Hematopoietic multipotent progenitor cell treated with erythropoietin and hydrocortisone succinate and interleukin-3 and kit ligand, for 6 days (in vitro differentiated cells): ENCODE measurements at regions not wholly inside any gene's neighbourhood (a gene's known extent, or its start where the extent isn't known, plus 50 kb on each side); places are given as distances from the start of the nearest gene placed in this dataset.
"Not testable (repeated sequence)": the region's sequence is repeated elsewhere in the genome, so short reads cannot be mapped to it uniquely, and the experiment has no call there.

Experiments
- DNase-seq: peaks from one replicate; pipeline ENCODE4 v3.0.0-alpha.2; 2015

DNA sequence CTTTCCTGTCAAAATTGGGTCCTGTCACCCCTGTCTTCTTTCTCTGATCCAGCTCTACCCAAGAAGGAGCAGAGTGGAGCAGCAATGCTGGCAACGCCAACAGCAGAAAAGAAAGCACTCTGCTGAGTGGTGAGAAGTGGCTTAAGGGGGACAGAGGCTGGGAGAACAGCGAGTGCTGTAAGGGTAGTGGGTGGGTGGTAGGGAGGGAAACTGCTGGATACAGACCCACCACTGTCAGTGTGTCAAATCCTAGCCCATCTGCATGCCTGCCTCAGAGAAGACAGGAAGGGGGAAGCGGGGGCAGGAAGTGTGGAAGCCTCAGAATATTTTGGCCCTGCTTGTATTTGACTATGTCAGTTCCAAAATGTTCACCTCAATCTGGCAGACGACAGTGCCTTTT, 170.4 kb upstream of the MAST4 start:
- no peak for DNase-seq

GRCh38 chr5:66426259-66427138, 169.7 kb upstream of the MAST4 start:
- DNase-seq = no peak

- no peak for DNase-seq
These were observed 169.1 kb upstream of the MAST4 start for GRCh38 chr5:66427139-66427442.

DNA sequence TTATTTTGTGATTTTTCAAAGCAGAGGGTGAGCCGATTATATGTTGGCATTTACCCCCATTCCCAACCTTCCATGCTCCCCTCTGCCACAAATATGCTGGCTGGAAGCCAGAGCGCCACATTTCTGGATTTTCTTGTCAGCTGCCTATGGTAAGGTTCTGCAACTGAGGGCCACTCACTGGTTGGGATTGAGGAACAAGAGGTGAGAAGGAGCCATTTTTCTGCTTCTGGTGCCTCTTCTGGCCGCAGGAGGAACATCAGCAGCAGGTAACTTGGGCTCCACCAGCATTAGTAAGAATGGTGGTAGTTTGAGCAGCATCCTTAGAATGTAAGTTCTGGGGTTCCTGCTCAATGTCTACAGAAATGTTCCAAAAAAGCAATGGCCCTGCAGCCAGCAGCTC, 159.5 kb upstream of the MAST4 start:
- DNase-seq = peak; percentile 37

GRCh38 chr5:66438087-66438486, 158.1 kb upstream of the MAST4 start:
- no peak for DNase-seq

DNA sequence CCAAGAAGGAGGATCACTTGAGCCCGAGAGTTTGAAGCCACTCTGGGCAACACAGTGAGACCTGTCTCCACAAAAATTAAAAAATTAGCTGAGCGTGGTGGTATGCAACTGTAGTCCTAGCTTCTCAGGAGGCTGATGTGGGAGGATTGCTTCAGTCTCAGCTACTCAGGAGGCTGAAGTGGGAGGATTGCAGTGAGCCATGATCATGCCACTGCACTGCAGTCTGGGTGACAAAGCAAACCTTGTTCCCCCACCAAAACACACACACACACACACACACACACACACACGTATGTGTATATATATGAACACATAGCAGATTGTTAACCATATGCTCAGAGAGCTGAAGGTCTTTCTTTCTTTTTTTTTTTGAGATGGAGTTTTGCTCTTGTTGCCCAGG, 157.5 kb upstream of the MAST4 start:
- DNase-seq = no peak

DNA sequence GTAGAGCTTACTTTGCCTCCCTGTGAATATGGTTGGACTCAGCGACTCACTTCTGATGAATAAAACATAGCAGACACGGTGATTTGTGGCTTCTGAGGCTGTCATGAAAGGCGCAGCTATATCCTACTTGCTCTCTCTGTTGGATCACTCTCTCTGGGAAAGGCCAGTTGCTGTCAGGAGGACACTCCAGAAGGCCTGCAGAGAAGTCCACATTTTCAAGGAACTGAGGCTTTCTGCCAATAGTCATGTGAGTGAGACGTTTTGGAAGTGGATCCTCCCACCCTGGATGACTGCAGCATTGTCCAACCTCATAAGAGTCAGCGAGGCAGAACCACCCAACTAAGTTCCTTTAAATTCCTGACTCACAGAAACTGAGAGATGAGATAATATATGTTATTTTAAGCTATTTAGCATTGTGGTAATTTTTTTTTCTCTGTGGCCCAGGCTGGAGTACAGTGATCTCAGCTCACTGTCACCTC, 156.0 kb upstream of the MAST4 start:
- DNase-seq = no peak

DNA sequence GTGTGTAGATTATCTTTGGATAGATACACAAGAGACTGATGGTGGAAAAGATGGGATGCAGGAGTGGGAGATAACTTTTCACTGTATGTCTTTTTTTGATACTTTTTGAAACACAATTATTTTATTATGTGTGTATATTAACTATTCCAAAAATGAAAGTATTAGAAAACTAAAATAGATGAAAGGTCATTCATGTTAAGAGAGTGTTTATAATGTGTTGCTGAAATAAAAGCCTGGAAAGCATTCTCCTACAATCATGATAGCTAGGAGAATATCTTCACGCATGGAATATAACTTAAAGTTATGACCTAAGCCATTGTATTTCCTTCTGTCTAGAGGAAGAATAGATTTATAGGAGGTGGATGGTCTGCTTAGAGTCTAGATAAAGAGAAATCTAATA, 154.8 kb upstream of the MAST4 start:
- no peak for DNase-seq

- DNase-seq = no peak
These were observed 153.2 kb upstream of the MAST4 start for GRCh38 chr5:66442951-66443445.

DNA sequence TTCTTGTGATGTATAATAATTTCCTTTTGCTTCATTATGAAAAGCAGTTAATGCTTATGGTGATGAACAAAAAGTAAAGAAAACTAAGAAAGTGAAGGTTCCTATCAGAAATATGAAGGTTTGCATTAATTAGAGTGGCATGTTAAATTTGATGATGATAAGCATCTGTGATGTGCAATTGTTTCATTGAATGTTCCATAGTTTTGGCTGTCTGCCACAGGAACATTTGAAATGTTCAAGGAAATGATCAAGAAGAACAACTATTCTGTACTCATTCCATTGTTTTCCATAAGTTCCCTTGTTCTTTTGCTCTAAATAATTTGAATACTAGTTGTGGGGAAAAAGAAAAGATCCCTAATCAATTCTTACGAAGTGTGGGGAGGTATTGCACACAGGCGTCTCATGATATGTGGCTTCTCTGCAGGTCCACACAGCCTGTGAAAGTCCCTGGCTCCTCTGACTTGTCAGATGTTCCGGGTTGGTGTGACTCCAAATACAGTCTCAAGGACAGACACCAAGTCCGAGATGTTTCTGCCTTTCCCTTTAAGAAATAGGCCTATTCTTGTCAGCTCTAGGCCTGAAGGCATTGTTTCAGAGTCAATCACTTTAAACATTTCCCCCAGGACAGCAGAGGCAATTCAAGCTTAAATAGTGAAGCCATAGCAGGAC, 152.6 kb upstream of the MAST4 start:
- no peak for DNase-seq

- not testable (repeated sequence) for DNase-seq
These were observed 148.1 kb upstream of the MAST4 start for GRCh38 chr5:66448070-66448469.

DNA sequence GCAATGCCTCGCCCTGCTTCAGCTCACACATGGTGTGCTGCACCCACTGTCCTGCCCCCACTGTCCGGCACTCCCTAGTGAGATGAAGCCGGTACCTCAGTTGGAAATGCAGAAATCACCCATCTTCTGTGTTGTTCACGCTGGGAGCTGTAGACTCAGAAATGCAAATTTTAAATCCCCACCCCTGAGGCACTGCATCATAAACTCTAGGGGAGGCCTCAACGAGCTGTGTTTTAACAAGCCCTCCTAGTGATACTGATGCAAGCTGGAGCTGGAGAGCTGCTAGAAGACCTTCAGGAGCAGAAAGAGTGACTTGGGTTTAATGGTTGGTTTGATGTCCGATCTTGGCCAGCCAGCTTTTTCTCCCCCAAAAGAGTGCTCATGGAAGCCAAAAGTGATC, 146.0 kb upstream of the MAST4 start:
- DNase-seq = no peak

DNA sequence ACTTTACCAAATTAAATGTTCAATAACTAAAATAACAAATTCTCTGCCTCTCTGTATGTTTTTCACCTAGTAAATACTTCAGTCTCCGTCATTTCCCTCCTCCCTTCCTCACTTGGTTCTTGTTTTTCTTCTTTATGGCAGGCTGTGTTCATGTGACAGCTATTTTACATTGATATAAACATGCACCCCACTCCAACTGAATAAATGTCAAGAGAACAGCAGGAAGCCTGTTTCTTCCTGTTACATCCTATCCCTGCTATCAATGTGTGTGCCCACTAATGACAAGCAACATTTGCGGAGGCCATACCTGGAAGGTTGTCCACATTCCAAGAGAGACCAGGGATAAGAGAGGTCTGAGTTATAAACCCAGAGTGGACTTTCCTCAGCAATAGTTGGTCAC, 145.2 kb upstream of the MAST4 start:
- DNase-seq = no peak

GRCh38 chr5:66452109-66452508, 144.1 kb upstream of the MAST4 start:
- DNase-seq = no peak

DNA sequence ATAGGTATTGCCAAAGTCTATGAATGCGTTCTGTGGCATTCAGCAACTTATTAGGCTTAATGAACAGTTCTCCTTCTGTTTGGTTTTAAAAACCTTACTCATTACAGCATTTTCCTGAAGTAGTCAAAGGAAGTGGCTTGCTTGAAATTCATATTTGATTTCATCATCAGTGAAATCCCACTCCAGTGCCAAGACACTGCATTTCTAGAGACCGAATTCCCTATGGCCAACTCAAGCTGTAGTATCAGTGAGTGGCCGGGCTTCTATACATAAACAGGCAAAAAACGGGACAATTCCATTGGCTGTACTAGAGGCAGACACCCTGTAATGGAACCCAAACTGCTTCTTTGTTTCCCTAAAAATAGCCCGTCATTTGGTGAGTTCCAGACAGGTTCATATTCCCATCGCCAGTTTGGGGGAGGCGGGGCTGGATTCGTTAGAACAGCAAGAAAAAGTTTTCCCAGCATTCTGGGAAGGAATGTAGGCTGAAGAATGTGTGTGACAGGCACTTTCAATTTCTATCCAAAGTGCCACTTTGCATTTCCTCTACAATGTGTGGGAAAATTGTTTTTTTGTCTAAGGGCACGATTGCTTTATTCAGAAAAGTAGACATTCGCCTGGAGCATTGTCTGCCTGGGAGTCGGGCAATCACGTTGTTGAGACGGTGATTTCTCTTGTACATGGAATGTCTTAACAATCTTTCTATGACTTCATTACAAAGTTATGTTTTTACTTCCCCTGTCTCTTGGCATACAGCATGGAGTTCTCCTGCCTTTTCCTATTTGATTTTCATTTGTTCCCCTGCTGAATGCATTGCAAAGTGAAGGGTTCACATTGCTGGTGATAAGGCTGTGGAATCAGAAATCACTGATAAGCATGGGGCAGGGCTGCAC, 141.8 kb upstream of the MAST4 start:
- no peak for DNase-seq

DNA sequence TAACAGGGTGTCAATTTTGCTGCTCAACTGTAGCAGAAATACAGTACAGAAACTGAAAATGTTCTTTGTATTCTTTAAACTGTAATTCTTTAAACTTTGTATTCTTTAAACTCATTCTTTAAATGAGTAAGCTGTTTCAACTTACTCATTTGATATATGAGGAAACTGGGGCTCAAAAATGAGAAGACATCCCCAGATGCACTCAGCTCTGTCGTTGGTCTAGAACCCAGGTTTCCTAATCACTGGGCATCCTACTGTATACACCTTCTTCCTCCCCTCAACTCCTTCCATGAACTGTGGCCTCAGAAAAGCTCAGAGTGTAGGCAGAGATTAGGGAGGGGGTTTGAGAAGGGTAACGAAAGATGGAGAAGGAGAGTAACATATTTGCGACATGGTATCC, 136.5 kb upstream of the MAST4 start:
- no peak for DNase-seq

DNA sequence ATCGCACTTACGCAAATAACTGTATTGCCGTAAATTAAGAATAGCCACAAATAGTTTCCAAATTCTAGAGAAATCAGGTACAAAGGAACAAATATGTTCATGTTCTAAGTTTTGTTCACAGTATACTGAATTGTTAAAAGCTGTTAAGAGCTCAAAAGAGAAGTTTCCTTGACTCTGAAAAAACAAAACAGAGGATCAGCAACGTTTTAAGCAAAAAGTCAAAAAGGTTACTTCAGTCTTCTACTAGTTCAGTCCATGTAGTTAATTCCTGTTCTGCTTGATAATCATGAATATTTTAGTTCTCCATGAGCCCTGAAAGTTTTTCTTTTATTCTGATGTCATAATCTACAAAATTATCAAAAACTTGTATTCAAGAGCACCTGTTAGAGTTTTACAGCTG, 128.6 kb upstream of the MAST4 start:
- no peak for DNase-seq

DNA sequence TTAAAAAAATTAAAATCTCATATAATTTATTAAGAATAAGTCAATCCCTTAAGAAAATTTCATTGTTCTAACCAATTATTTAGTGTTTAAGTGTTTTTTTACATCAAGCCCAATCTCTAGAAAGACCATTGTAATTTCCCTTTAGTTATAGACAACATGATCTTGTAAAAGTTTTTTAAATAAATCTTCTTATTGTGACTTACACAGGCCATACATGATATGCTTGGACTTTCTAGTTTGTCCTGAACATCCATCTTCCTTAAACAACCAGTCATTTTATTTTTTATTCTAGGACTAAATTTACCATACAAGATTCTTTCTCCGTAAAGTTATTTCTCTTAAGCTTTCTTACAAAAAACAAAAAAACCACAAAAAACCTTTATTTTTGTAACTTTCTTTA, 126.5 kb upstream of the MAST4 start:
- no peak for DNase-seq

DNA sequence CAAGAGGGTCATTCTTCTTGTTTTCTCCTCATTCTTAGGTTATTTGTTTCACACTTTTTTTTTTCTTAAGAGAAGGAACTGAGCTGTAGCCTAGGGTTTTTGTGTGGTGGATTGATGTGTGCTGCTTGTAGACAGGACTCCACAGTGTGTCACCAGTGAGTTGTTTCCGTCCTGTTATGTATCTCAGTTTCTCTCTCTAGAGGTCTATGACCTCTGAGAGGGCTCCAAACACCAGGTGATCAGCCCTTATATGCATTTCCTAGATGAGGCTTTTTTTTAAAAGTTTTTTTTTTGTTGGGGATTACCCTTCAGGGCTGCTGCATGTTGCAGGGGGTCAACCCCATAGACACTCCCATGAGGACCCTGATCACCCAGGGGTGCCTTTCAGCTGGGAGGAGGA, 124.2 kb upstream of the MAST4 start:
- no peak for DNase-seq

DNA sequence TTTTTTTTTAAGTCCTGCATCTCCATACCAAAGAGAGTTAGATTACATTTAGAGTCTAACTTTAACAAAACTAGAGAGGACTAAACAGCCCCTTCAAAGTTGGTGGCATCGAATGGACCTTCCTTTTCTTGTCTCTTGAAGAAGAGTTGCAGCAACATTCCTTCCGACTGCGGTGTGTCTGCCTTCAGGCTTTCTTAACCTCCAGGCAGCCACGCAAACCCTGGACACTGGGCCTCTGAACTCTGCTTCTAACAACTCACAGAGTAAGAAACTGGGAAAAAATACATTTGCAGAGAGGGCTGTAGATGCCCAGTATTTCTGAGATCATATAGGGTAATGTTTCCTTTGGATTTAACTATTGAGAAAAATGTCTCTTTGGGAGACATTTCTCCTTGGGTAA, 120.5 kb upstream of the MAST4 start:
- DNase-seq = no peak

DNA sequence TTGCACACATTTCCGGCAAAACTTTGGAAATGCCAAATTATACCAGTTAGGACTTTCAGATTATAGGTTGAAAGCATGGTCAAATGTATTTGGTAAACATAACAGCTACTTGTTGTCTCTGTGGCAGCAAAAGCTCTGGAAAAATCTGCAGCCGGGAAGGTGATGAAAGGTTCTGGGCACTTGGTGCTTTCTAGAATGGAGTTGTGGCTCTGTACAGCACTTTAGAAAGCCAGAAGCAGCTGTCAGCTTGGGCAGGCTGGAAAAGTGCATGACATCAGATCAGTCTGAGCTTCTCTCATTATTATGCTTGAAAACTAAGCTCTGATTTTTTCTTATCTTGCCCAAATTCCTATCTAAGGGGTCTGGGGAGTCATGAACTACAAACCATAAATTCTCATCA, 118.6 kb upstream of the MAST4 start:
- DNase-seq = no peak

- peak; percentile 6 for DNase-seq
These were observed 101.8 kb upstream of the MAST4 start for GRCh38 chr5:66494437-66494836.

DNA sequence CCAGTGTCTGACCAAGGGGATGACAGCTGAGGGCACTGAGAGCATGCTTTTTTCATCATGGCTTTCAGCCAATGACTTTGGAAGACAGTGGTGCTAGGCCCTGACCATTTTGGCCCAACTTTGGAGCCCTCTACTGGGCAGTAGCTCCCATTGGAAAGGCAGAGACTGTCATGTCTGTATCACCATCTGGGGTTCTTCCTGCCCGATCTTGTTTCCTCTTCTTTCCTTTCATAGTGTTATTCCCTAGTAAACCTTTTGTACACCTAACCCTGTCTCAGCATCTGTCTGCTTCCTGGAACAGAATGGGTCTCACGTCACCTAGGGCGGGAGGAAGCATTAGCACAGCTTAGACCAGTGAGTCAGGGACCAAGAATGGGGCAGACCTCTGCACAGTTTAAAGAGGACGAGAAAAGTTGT, 97.4 kb upstream of the MAST4 start:
- peak; percentile 22 for DNase-seq
